Activated B cell treated with CpG ODN at 0.5 μM for 24 hours (primary cell): ENCODE measurements at regions not wholly inside any gene's neighbourhood (a gene's known extent, or its start where the extent isn't known, plus 50 kb on each side); places are given as distances from the start of the nearest gene placed in this dataset.

Experiments
- ATAC-seq: fragments of 200-7000 bp; cut with Tn5 transposase; one replicate; pipeline ENCODE4 v1.10.0; 2021; ENCODE audit warnings: low read depth, mild to moderate bottlenecking, moderate library complexity
- CTCF ChIA-PET: fragments of 350-600 bp; sonication (Branson Sonifier 250); formaldehyde crosslinking; loops from one replicate; lab custom pipeline; 2021; ENCODE audit warnings: antibody characterized with exemption; lab: Charles Lee
- POLR2A ChIA-PET: fragments of 350-600 bp; sonication (Branson Sonifier 250); formaldehyde crosslinking; loops from one replicate; lab custom pipeline; 2021; ENCODE audit warnings: antibody characterized with exemption; lab: Charles Lee
- DNase-seq: peaks from one replicate; pipeline ENCODE4 v3.0.0; 2022
- H3K27ac Mint-ChIP-seq: one replicate; pipeline ENCODE4 v1.8.0; 2020; ENCODE audit warnings: mixed read lengths
- H3K27me3 Mint-ChIP-seq: one replicate; pipeline ENCODE4 v1.8.0; 2021; ENCODE audit warnings: mixed read lengths
- H3K36me3 Mint-ChIP-seq: one replicate; pipeline ENCODE4 v1.8.0; 2021; ENCODE audit warnings: low read depth, mixed read lengths
- H3K4me1 Mint-ChIP-seq: one replicate; pipeline ENCODE4 v1.8.0; 2021; ENCODE audit warnings: mixed read lengths
- H3K4me3 Mint-ChIP-seq: one replicate; pipeline ENCODE4 v1.8.0; 2020; ENCODE audit warnings: mild to moderate bottlenecking, mixed read lengths
- H3K9me3 Mint-ChIP-seq: one replicate; pipeline ENCODE4 v1.8.0; 2020; ENCODE audit warnings: mixed read lengths
- intact Hi-C: fragments of 100-400 bp; cut with micrococcal nuclease; formaldehyde crosslinking; loops from one replicate; pipeline ENCODE4 v1.15.1; 2024
- TF ChIP-seq, protein P1 (sequence below): fragments of 200-600 bp; IDR thresholded peaks from one replicate; pipeline ENCODE4 v1.8.0; 2022; ENCODE audit warnings: antibody characterized with exemption, mild to moderate bottlenecking

DNA sequence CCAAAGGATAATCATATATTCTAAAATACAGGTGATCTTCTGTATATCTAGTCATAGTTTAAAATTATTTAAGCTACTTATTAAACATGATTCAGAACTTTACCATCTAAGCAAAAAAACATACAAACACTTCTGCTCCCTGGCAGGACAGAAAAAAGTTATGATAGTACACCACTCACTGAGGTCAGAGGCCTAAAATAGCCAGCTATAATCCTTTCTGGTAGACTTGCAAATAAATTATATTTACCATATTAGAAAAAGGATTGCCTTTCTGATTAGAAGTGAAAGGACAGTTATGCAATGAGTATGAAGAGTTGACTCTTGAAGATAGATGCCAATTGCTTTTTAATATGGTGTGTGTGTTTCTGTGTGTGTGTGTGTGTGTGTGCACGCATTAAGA is 207.4 kb downstream of the BMP2 start:
- TF ChIP-seq, protein P1, sequence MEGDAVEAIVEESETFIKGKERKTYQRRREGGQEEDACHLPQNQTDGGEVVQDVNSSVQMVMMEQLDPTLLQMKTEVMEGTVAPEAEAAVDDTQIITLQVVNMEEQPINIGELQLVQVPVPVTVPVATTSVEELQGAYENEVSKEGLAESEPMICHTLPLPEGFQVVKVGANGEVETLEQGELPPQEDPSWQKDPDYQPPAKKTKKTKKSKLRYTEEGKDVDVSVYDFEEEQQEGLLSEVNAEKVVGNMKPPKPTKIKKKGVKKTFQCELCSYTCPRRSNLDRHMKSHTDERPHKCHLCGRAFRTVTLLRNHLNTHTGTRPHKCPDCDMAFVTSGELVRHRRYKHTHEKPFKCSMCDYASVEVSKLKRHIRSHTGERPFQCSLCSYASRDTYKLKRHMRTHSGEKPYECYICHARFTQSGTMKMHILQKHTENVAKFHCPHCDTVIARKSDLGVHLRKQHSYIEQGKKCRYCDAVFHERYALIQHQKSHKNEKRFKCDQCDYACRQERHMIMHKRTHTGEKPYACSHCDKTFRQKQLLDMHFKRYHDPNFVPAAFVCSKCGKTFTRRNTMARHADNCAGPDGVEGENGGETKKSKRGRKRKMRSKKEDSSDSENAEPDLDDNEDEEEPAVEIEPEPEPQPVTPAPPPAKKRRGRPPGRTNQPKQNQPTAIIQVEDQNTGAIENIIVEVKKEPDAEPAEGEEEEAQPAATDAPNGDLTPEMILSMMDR = no peak
- Mint-ChIP-seq H3K27me3 (no peaks in the 10 kb centered on the region), H3K9me3 (peaks cover 2% of the 10 kb centered on the region), H3K36me3 (no peaks in the 10 kb centered on the region), H3K4me1 (no peaks in the 10 kb centered on the region), H3K4me3 (no peak overlapping the region), H3K27ac (no peak overlapping the region)
- POLR2A ChIA-PET = no interaction called here
- DNase-seq (no peak), ATAC-seq (no peak)
- CTCF ChIA-PET = no interaction called here
- intact Hi-C loops = no loop called here

DNA sequence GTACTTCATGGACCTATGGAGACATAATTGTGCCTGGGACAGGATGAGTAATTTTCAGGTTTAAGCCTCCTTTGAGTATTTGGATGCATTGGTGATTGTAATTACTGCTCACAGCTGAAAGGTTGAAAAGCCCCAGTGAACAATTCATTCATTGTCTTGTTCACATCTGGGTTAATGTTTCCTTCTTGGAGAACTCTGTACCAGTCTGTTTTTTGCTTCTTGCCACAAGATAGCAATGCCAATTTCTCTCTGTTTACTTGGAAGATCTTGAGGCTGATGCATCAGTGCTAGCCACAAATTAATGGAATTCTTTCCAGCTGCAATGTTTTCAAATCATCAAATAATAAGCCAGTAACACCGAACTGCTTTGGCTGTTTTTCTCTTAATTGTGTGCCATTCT is 207.8 kb downstream of the BMP2 start:
- intact Hi-C loops = no loop called here
- Mint-ChIP-seq H3K4me1 (no peaks in the 10 kb centered on the region), H3K27ac (no peak overlapping the region), H3K4me3 (no peak overlapping the region), H3K9me3 (peaks cover 2% of the 10 kb centered on the region), H3K36me3 (no peaks in the 10 kb centered on the region), H3K27me3 (no peaks in the 10 kb centered on the region)
- ATAC-seq (no peak), DNase-seq (no peak)
- CTCF ChIA-PET = no interaction called here
- TF ChIP-seq, protein P1 = no peak
- POLR2A ChIA-PET = no interaction called here

DNA sequence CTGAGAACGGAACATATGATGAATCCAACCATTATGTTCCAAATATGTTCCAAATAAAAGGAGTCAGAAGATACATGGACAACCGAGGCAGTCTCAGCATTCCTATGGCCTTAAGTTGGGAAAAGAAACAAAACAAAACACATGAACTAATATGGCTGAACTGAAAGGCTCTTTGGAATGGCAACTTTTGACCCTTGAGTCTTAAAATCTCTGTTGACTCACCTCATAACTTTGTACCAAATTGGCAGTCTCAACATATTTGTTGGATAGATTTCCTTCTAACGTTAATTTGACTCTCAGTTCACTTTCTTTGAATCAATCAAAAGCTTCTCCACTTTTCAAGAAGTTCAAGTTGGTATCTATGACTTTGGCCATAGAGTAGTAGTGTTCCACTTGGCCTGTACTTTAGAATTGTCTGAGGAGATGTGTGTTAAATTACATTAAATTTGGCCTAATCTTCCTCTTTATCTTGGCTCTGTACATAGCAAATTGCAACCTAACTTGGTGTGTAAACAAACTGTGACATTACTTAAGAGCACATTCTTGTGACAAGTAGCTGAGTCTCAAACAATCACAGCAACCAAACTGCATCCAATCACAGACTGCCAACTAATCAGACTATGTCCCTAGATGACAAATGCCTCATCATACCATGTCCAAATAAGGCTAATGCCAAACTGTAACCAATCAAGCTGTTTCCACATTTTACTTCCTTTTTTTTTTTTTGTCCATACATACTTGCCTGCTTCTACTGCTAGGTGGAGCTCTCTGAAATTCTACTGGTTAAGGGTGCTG is 208.8 kb downstream of the BMP2 start:
- H3K36me3 Mint-ChIP-seq = no peaks in the 10 kb centered on the region
- POLR2A ChIA-PET = no interaction called here
- no peak overlapping the region for H3K27ac Mint-ChIP-seq
- H3K27me3 Mint-ChIP-seq = no peaks in the 10 kb centered on the region
- DNase-seq (no peak), ATAC-seq (no peak)
- H3K4me1 Mint-ChIP-seq = no peaks in the 10 kb centered on the region
- H3K4me3 Mint-ChIP-seq = no peak overlapping the region
- intact Hi-C loops = no loop called here
- TF ChIP-seq, protein P1 = no peak
- CTCF ChIA-PET = no interaction called here
- peaks cover 2% of the 10 kb centered on the region for H3K9me3 Mint-ChIP-seq

DNA sequence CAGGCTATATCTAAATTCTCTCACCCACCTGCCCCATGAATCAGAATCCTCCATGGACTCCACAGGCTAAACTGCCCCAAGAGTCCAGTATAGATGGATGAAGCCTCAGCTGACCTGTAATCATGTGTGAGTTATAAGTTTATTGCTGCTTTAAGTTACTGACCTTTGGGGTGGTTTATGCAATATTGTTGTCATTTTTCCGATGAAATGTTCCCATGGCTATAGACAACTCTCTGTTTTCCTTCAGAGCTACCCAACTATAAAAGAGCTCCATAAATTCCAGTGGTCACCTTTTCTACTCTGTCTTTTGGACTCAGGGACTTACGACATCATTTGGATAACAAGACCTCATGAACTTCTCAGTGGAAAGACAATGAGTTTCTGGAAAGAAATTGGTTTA is 212.1 kb downstream of the BMP2 start:
- no peak for DNase-seq
- ATAC-seq = no peak
- Mint-ChIP-seq H3K27ac (no peak overlapping the region), H3K9me3 (peaks cover 6% of the 10 kb centered on the region), H3K27me3 (no peaks in the 10 kb centered on the region), H3K4me1 (no peaks in the 10 kb centered on the region), H3K4me3 (no peak overlapping the region), H3K36me3 (no peaks in the 10 kb centered on the region)
- intact Hi-C loops = no loop called here
- ChIA-PET CTCF (no interaction called here), POLR2A (no interaction called here)
- TF ChIP-seq, protein P1 = no peak

DNA sequence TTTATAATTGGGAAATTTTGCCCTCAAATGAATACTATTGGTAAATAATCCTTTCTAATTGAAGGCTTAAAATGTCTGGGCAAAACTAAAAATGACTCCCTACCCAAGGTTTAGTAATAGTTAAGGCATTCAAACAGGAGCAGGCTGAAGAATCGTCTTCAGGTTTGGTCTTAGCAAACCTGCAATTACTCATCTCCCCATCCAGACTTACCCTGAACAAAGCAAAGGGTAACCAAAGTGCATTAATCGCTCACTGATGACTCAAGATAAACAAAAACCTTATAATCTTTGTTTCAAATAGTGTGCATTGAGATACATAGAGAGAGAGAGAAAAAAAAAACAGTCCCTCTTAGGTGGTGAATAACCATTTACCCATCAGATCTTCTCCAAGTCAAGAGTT is 225.5 kb downstream of the BMP2 start:
- Mint-ChIP-seq H3K27me3 (no peaks in the 10 kb centered on the region), H3K36me3 (no peaks in the 10 kb centered on the region), H3K4me3 (no peak overlapping the region), H3K4me1 (no peaks in the 10 kb centered on the region), H3K27ac (no peak overlapping the region), H3K9me3 (peaks cover 2% of the 10 kb centered on the region)
- no peak for ATAC-seq
- TF ChIP-seq, protein P1 = no peak
- no peak for DNase-seq
- ChIA-PET POLR2A (no interaction called here), CTCF (no interaction called here)
- intact Hi-C loops = no loop called here
